Brain microvascular endothelial cell (primary cell): ENCODE measurements at regions not wholly inside any gene's neighbourhood (a gene's known extent, or its start where the extent isn't known, plus 50 kb on each side); places are given as distances from the start of the nearest gene placed in this dataset.

Source experiments
- DNase-seq: peaks from one replicate; pipeline ENCODE4 v3.0.0-alpha.2; 2020
- H3K27ac ChIP-seq: fragments of 250-450 bp; sonication (Bioruptor Pico); 2 replicates; pipeline ENCODE4 v1.5.1; 2020; ENCODE audit warnings: mild to moderate bottlenecking, moderate library complexity
- H3K27me3 ChIP-seq: fragments of 250-450 bp; sonication (Bioruptor Pico); replicated peaks from 2 replicates; pipeline ENCODE4 v1.5.1; 2020; ENCODE audit warnings: mild to moderate bottlenecking
- H3K36me3 ChIP-seq: fragments of 250-450 bp; sonication (Bioruptor Pico); replicated peaks from 2 replicates; pipeline ENCODE4 v1.5.1; 2020; ENCODE audit warnings: mild to moderate bottlenecking
- H3K4me3 ChIP-seq: 2 replicates; pipeline ENCODE4 v1.5.1; 2011; ENCODE audit warnings: low read depth, mild to moderate bottlenecking, control low read depth, low read length, moderate library complexity
- CTCF ChIP-seq: IDR thresholded peaks from 2 replicates; pipeline ENCODE4 v1.5.1; 2011; ENCODE audit warnings: low read depth, mild to moderate bottlenecking, moderate library complexity, low read length, control low read depth, inconsistent platforms; ENCODE audit errors: missing control alignments
- in situ Hi-C: cut with HindIII; loops from 2 replicates; pipeline ENCODE4 v1.10.0; 2017; ENCODE audit warnings: low sequenced_read_pairs, low pct_ligation_motif_present

- in situ Hi-C loops: no loop called here
- no peaks in the 10 kb centered on the region for H3K27me3 ChIP-seq
- H3K4me3 ChIP-seq: no peak overlapping the region
- DNase-seq: no peak
- no peak for TF ChIP-seq CTCF
- H3K36me3 ChIP-seq: no peaks in the 10 kb centered on the region
- no peak overlapping the region for H3K27ac ChIP-seq
Measured at GRCh38 chr14:84674636-84675035, 855.3 kb upstream of the FLRT2 start.

- Histone ChIP-seq H3K4me3 (no peak overlapping the region), H3K36me3 (no peaks in the 10 kb centered on the region), H3K27me3 (no peaks in the 10 kb centered on the region), H3K27ac (no peak overlapping the region)
- TF ChIP-seq CTCF: no peak
- DNase-seq: no peak
- in situ Hi-C loops: no loop called here
Measured at GRCh38 chr14:84686550-84686949, 843.4 kb upstream of the FLRT2 start.

- no peak for DNase-seq
- in situ Hi-C loops: no loop called here
- no peak overlapping the region for H3K4me3 ChIP-seq
- H3K36me3 ChIP-seq: no peaks in the 10 kb centered on the region
- H3K27ac ChIP-seq: no peak overlapping the region
- no peak for TF ChIP-seq CTCF
- no peaks in the 10 kb centered on the region for H3K27me3 ChIP-seq
Measured at GRCh38 chr14:84688297-84689025, 841.5 kb upstream of the FLRT2 start.

GRCh38 chr14:84694161-84694560 lies 835.8 kb upstream of the FLRT2 start:
- in situ Hi-C loops: no loop called here
- Histone ChIP-seq H3K36me3 (no peaks in the 10 kb centered on the region), H3K27me3 (no peaks in the 10 kb centered on the region), H3K27ac (no peak overlapping the region), H3K4me3 (no peak overlapping the region)
- no peak for TF ChIP-seq CTCF
- DNase-seq: no peak

GRCh38 chr14:84704601-84705000 lies 825.3 kb upstream of the FLRT2 start:
- no peak overlapping the region for H3K4me3 ChIP-seq
- DNase-seq: no peak
- TF ChIP-seq CTCF: no peak
- H3K36me3 ChIP-seq: no peaks in the 10 kb centered on the region
- no peak overlapping the region for H3K27ac ChIP-seq
- H3K27me3 ChIP-seq: no peaks in the 10 kb centered on the region
- in situ Hi-C loops: no loop called here

GRCh38 chr14:84707830-84708229 lies 822.1 kb upstream of the FLRT2 start:
- Histone ChIP-seq H3K27me3 (no peaks in the 10 kb centered on the region), H3K4me3 (no peak overlapping the region), H3K27ac (no peak overlapping the region), H3K36me3 (no peaks in the 10 kb centered on the region)
- no peak for DNase-seq
- no peak for TF ChIP-seq CTCF
- in situ Hi-C loops: no loop called here
